ENCODE measurements at regions not wholly inside any gene's neighbourhood (a gene's known extent, or its start where the extent isn't known, plus 50 kb on each side); places are given as distances from the start of the nearest gene placed in this dataset.

GRCh38 chr7:47669901-47670384 is 88.0 kb upstream of the TNS3 start:
- Histone ChIP-seq H3K36me3 (replicated peaks in 1 of 2; ENCODE audit: control insufficient read depth in 1 of 2, insufficient read depth in 2 of 2, low read length in 2 of 2) (no peaks in the 10 kb centered on the region), H3K9me3 (ENCODE audit: low read length) (no peaks in the 10 kb centered on the region), H3K27me3 (ENCODE audit: control insufficient read depth in 1 of 2, insufficient read depth in 2 of 2, low read length in 2 of 2) (no peaks in the 10 kb centered on the region), H3K4me2 (ENCODE audit: low read depth, low read length) (no peak overlapping the region), H3K79me2 (ENCODE audit: insufficient read depth, low read length) (no peaks in the 10 kb centered on the region), H3K4me1 (ENCODE audit: insufficient read depth, low read length) (peaks cover 63% of the 10 kb centered on the region), H3K4me3 (replicated peaks in 1 of 3; ENCODE audit: insufficient read depth in 1 of 3, low read depth in 2 of 3, low read length in 3 of 3) (no peak overlapping the region), H3K27ac (ENCODE audit: extremely low read length, insufficient read depth, low read length) (no peak overlapping the region), H2AFZ (ENCODE audit: low read length) (no peak overlapping the region), H3K9ac (ENCODE audit: insufficient read depth, low read depth, low read length) (no peak overlapping the region), H4K20me1 (ENCODE audit: insufficient read depth, low read length) (no peaks in the 10 kb centered on the region)
- TF ChIP-seq MAFK (conservative IDR thresholded peaks at IDR 0.05 in 1 of 2, IDR thresholded peaks at IDR 0.05 in 1 of 2; ENCODE audit: low read length in 2 of 2) (peak; percentile 69 to 85), KLF9 (CRISPR knock-in tag; IDR thresholded peaks at IDR 0.05; ENCODE audit: low read depth) (no peak), ZNF263 (CRISPR knock-in tag; IDR thresholded peaks at IDR 0.05) (0 out of 2 replicates have a peak, but pooled peaks have one; percentile 7), TRIM24 (CRISPR knock-in tag; IDR thresholded peaks at IDR 0.05) (no peak), SIX4 (CRISPR knock-in tag; IDR thresholded peaks at IDR 0.05) (no peak), MAFF (IDR thresholded peaks at IDR 0.05; ENCODE audit: low read depth, low read length) (peak; percentile 78)
- DNase-seq (ENCODE audit: low spot score) (no peak), ATAC-seq (no peak), FAIRE-seq (no peak)
- 68% methylated on average over 8 of the region's 8 CpGs for WGBS (ENCODE audit: low lambda C conversion rate)
- ChIA-PET POLR2A (no interaction called here), CTCF (ENCODE audit: low intra/inter-chr PET ratio, low total read pairs) (no interaction called here)
- in situ Hi-C loops (cut with HindIII; ENCODE audit: extremely low pct_ligation_motif_present, low pct_unique_long_range_greater_than_20kb), result no loop called here
- no TSS peak for BruUV-seq (replicated peaks)
- intact Hi-C loops (cut with micrococcal nuclease; ENCODE audit: unreplicated experiment), result loop anchor here (10.0 kb wide), 1 partner anchor 65 kb away; no protein-coding TSS in a partner anchor

- no peak overlapping the region for H3K9ac ChIP-seq (ENCODE audit: insufficient read depth, low read depth, low read length)
- peaks cover 63% of the 10 kb centered on the region for H3K4me1 ChIP-seq (ENCODE audit: insufficient read depth, low read length)
- in situ Hi-C loops (cut with HindIII; ENCODE audit: extremely low pct_ligation_motif_present, low pct_unique_long_range_greater_than_20kb) (no loop called here), intact Hi-C loops (cut with micrococcal nuclease; ENCODE audit: unreplicated experiment) (loop anchor here (10.0 kb wide), 1 partner anchor 65 kb away; no protein-coding TSS in a partner anchor)
- H2AFZ ChIP-seq (ENCODE audit: low read length), result no peak overlapping the region
- peak; percentile 34; the same call in 1 of the 3 replicates for ATAC-seq
- TF ChIP-seq FOSL2 (CRISPR knock-in tag; IDR thresholded peaks at IDR 0.05), result peak; percentile 80
- no peak for TF ChIP-seq FOXK1 (CRISPR knock-in tag; IDR thresholded peaks at IDR 0.05; ENCODE audit: borderline replicate concordance, low read depth)
- TF ChIP-seq ZNF619 (CRISPR knock-in tag; IDR thresholded peaks at IDR 0.05), result no peak
- peak; percentile 19; the same call in 1 of the 2 replicates for TF ChIP-seq ZNF281 (CRISPR knock-in tag; IDR thresholded peaks at IDR 0.05; ENCODE audit: borderline replicate concordance)
- TF ChIP-seq ZNF263 (CRISPR knock-in tag; IDR thresholded peaks at IDR 0.05), result 0 out of 2 replicates have a peak, but pooled peaks have one; percentile 12
- TF ChIP-seq MYC (CRISPR knock-in tag; IDR thresholded peaks at IDR 0.05; ENCODE audit: borderline replicate concordance), result 0 out of 2 replicates have a peak, but pooled peaks have one; percentile 19
- H3K9me3 ChIP-seq (ENCODE audit: low read length), result no peaks in the 10 kb centered on the region
- no peak overlapping the region for H3K4me3 ChIP-seq (replicated peaks in 1 of 3; ENCODE audit: insufficient read depth in 1 of 3, low read depth in 2 of 3, low read length in 3 of 3)
- no peaks in the 10 kb centered on the region for H3K27me3 ChIP-seq (ENCODE audit: control insufficient read depth in 1 of 2, insufficient read depth in 2 of 2, low read length in 2 of 2)
- ChIA-PET CTCF (ENCODE audit: low intra/inter-chr PET ratio, low total read pairs) (no interaction called here), POLR2A (no interaction called here)
- no TSS peak for BruUV-seq (replicated peaks)
- H3K79me2 ChIP-seq (ENCODE audit: insufficient read depth, low read length), result no peaks in the 10 kb centered on the region
- H3K36me3 ChIP-seq (replicated peaks in 1 of 2; ENCODE audit: control insufficient read depth in 1 of 2, insufficient read depth in 2 of 2, low read length in 2 of 2), result no peaks in the 10 kb centered on the region
- DNase-seq (ENCODE audit: low spot score), result peak; percentile 37
- no peak overlapping the region for H3K27ac ChIP-seq (ENCODE audit: extremely low read length, insufficient read depth, low read length)
- H4K20me1 ChIP-seq (ENCODE audit: insufficient read depth, low read length), result no peaks in the 10 kb centered on the region
- WGBS (ENCODE audit: low lambda C conversion rate), result 64% methylated on average over 10 of the region's 10 CpGs
- FAIRE-seq, result peak; percentile 23
- no peak overlapping the region for H3K4me2 ChIP-seq (ENCODE audit: low read depth, low read length)
Observed at GRCh38 chr7:47669178-47669891, 87.4 kb upstream of the TNS3 start.

Measured in HepG2 (cell line).